Fibroblast of lung (primary cell): ENCODE measurements at regions not wholly inside any gene's neighbourhood (a gene's known extent, or its start where the extent isn't known, plus 50 kb on each side); places are given as distances from the start of the nearest gene placed in this dataset.

Source experiments
- CTCF ChIP-seq, 2 donors: IDR thresholded peaks in 1 of 2; conservative IDR thresholded peaks in 1 of 2; 1 replicate in 1 of 2; 2 replicates in 1 of 2; pipeline ENCODE4 v1.5.1; 2011 to 2012; ENCODE audit warnings: low read length in 2 of 2, control low read depth in 1 of 2, inconsistent platforms in 1 of 2, low read depth in 1 of 2, mild to moderate bottlenecking in 1 of 2
- EZH2 ChIP-seq: IDR thresholded peaks from 2 replicates; pipeline ENCODE4 v1.5.1; 2012; ENCODE audit warnings: low read length, control low read depth, mild to moderate bottlenecking; ENCODE audit errors: missing control alignments

GRCh38 chr4:14176613-14177012 lies 549.1 kb upstream of the BOD1L1 start:
- TF ChIP-seq CTCF (conservative IDR thresholded peaks at IDR 0.05 in 1 of 2, IDR thresholded peaks at IDR 0.05 in 1 of 2; ENCODE audit: low read depth in 1 of 2, low read length in 2 of 2) = no peak
- TF ChIP-seq EZH2 = no peak
